SU-DHL-6 (cell line): ENCODE measurements at regions not wholly inside any gene's neighbourhood (a gene's known extent, or its start where the extent isn't known, plus 50 kb on each side); places are given as distances from the start of the nearest gene placed in this dataset.

Experiments
- H2AFZ ChIP-seq: fragments of 200-600 bp; sonication (generic); 2 replicates; pipeline ENCODE4 v1.6.1; 2014; ENCODE audit warnings: low read depth, mild to moderate bottlenecking, moderate library complexity, mixed read lengths, antibody characterized with exemption, low read length; ENCODE audit not compliant: severe bottlenecking
- H3F3A ChIP-seq: fragments of 200-600 bp; shearing (Covaris generic); 2 replicates; pipeline ENCODE4 v1.6.0; 2016; ENCODE audit warnings: antibody characterized with exemption, mild to moderate bottlenecking; ENCODE audit not compliant: insufficient read depth
- H3K27ac ChIP-seq: fragments of 200-600 bp; sonication (generic); 2 replicates; pipeline ENCODE4 v1.5.1; 2016; ENCODE audit warnings: low read depth, mild to moderate bottlenecking, low read length, moderate library complexity, mixed read lengths
- H3K27me3 ChIP-seq: fragments of 200-600 bp; sonication (generic), shearing (Covaris generic); 2 replicates; pipeline ENCODE4 v1.6.0; 2014; ENCODE audit warnings: mild to moderate bottlenecking, low read length
- H3K36me3 ChIP-seq: fragments of 200-600 bp; sonication (generic); 2 replicates; pipeline ENCODE4 v1.6.1; 2014; ENCODE audit warnings: mild to moderate bottlenecking, low read length, mixed read lengths
- H3K4me2 ChIP-seq: fragments of 300-600, 200-600 bp; shearing (Covaris generic), sonication (generic); 2 replicates; pipeline ENCODE4 v1.6.0; 2014; ENCODE audit warnings: low read length, low read depth, mild to moderate bottlenecking; ENCODE audit not compliant: poor library complexity, severe bottlenecking
- H3K4me3 ChIP-seq: fragments of 200-600 bp; sonication (generic); 2 replicates; pipeline ENCODE4 v1.5.1; 2014; ENCODE audit warnings: antibody characterized with exemption, low read length, mild to moderate bottlenecking, mixed read lengths; ENCODE audit not compliant: insufficient read depth, poor library complexity, severe bottlenecking
- H3K79me2 ChIP-seq: fragments of 200-600 bp; sonication (generic); 2 replicates; pipeline ENCODE4 v1.6.1; 2014; ENCODE audit warnings: mild to moderate bottlenecking, low read length, moderate library complexity; ENCODE audit not compliant: insufficient read depth
- H3K9ac ChIP-seq: fragments of 200-600 bp; sonication (generic); 2 replicates; pipeline ENCODE4 v1.7.0; 2014; ENCODE audit warnings: mild to moderate bottlenecking, low read length
- H3K9me2 ChIP-seq: fragments of 200-600 bp; sonication (generic); replicated peaks from 2 replicates; pipeline ENCODE4 v1.6.1; 2014; ENCODE audit warnings: low read length; ENCODE audit not compliant: insufficient read depth
- H3K9me3 ChIP-seq: fragments of 200-600 bp; sonication (generic); 2 replicates; pipeline ENCODE4 v1.6.1; 2014; ENCODE audit warnings: low read length, mixed read lengths; ENCODE audit not compliant: insufficient read depth
- H4K20me1 ChIP-seq: fragments of 200-600 bp; sonication (generic); 2 replicates; pipeline ENCODE4 v1.6.1; 2014; ENCODE audit warnings: low read depth, mild to moderate bottlenecking, antibody characterized with exemption, low read length, moderate library complexity, mixed read lengths
- EZH2phosphoT487 ChIP-seq: fragments of 200-600 bp; sonication (generic), shearing (Covaris generic); conservative IDR thresholded peaks from 2 replicates; pipeline ENCODE4 v1.6.1; 2018; ENCODE audit warnings: mild to moderate bottlenecking, antibody characterized with exemption, low read length, moderate library complexity, mixed read lengths
- TF ChIP-seq, protein P1 (sequence below): fragments of 200-600 bp; sonication (generic); IDR thresholded peaks from one replicate; pipeline ENCODE4 v1.5.1; 2017; ENCODE audit warnings: antibody characterized with exemption, mild to moderate bottlenecking, low read length, moderate library complexity; ENCODE audit not compliant: insufficient read depth, poor library complexity, severe bottlenecking

DNA sequence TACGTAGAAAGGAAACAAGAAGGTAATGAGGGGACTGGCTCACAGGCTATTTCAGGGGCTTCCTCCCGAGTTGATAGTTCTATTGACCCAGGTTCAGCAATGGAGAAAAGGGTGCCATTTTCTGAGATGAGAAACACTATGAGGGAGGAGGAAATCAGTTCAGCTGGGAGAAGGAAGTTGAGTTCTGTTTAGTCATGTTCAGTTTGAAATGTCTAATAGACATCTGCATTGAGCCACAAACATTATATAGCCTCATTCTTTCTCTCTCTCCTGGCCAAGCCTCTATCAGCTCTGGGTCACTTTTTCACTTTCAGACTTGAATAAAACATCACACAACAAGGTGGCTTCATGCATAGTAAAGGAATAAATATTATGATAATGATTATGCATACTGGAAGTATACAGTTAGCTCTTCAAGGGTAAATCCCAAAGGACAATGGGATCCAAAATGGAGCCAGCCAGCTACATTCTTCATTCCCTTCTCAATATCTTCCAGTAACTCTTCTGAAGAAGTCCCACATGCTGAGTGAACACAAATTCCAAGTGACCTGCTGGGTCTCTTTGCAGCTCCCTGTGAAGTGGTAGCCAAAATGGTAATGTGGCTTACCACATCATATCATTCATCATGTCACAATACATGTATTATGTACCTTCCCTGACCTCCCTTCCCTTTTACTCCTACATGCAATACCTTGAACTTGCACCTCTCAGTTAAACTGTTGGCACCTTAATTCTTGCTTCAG lies 80.9 kb upstream of the CD44 start:
- H3K27me3 ChIP-seq = no peaks in the 10 kb centered on the region
- no peaks in the 10 kb centered on the region for H3F3A ChIP-seq
- H3K27ac ChIP-seq = no peak overlapping the region
- H2AFZ ChIP-seq = peak overlapping the region; percentile 93
- H3K9me3 ChIP-seq = no peaks in the 10 kb centered on the region
- TF ChIP-seq, protein P1, sequence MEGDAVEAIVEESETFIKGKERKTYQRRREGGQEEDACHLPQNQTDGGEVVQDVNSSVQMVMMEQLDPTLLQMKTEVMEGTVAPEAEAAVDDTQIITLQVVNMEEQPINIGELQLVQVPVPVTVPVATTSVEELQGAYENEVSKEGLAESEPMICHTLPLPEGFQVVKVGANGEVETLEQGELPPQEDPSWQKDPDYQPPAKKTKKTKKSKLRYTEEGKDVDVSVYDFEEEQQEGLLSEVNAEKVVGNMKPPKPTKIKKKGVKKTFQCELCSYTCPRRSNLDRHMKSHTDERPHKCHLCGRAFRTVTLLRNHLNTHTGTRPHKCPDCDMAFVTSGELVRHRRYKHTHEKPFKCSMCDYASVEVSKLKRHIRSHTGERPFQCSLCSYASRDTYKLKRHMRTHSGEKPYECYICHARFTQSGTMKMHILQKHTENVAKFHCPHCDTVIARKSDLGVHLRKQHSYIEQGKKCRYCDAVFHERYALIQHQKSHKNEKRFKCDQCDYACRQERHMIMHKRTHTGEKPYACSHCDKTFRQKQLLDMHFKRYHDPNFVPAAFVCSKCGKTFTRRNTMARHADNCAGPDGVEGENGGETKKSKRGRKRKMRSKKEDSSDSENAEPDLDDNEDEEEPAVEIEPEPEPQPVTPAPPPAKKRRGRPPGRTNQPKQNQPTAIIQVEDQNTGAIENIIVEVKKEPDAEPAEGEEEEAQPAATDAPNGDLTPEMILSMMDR = no peak
- TF ChIP-seq EZH2phosphoT487 = no peak
- no peaks in the 10 kb centered on the region for H3K36me3 ChIP-seq
- H3K79me2 ChIP-seq = no peaks in the 10 kb centered on the region
- H3K4me3 ChIP-seq = no peak overlapping the region
- no peaks in the 10 kb centered on the region for H3K9me2 ChIP-seq
- H3K9ac ChIP-seq = no peak overlapping the region
- H3K4me2 ChIP-seq = no peak overlapping the region
- no peaks in the 10 kb centered on the region for H4K20me1 ChIP-seq

DNA sequence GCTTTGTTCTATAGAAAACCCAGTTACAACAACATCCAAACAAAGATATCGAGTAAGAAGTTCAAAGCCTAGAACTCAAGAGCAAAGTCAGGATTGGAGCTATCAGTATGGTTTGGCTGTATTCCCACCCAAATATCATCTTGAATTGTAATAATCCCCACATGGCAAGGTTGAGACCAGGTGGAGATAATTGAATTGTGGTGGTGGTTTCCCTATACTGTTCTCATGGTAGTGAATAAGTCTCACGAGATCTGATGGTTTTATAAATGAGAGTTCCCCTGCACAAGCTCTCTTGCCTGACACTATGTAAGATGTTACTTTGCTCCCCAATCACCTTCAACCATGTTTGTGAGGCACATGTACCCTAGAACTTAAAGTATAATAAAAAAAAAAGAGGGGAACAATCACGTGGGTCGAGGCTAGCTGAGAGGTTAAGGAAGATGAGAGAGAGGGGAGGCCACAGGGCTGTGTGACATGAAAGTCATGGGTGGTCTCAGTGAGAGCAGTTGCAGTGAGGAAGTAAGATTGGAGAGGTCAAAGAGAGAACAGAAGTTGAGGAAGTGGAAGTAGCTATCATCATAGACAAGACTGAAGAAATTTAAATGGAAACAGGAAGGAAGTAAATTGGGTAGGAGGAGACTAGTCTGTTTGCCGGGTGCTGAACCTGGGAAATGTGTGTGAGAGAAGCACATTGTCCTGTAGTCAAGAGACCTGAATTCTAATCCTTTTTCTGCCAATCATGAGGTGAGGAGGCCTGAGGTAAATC lies 80.1 kb upstream of the CD44 start:
- Histone ChIP-seq H3K36me3 (no peaks in the 10 kb centered on the region), H2AFZ (peak overlapping the region; percentile 93), H3K79me2 (no peaks in the 10 kb centered on the region), H3K27ac (peak overlapping the region; percentile 6), H3K9ac (peak overlapping the region; percentile 19; the same call in 1 of the 2 replicates), H3K4me2 (peak overlapping the region; percentile 58), H3K27me3 (no peaks in the 10 kb centered on the region), H3F3A (no peaks in the 10 kb centered on the region), H3K4me3 (peak overlapping the region; percentile 43), H4K20me1 (no peaks in the 10 kb centered on the region), H3K9me2 (no peaks in the 10 kb centered on the region), H3K9me3 (no peaks in the 10 kb centered on the region)
- TF ChIP-seq, protein P1 = no peak
- TF ChIP-seq EZH2phosphoT487 = no peak

DNA sequence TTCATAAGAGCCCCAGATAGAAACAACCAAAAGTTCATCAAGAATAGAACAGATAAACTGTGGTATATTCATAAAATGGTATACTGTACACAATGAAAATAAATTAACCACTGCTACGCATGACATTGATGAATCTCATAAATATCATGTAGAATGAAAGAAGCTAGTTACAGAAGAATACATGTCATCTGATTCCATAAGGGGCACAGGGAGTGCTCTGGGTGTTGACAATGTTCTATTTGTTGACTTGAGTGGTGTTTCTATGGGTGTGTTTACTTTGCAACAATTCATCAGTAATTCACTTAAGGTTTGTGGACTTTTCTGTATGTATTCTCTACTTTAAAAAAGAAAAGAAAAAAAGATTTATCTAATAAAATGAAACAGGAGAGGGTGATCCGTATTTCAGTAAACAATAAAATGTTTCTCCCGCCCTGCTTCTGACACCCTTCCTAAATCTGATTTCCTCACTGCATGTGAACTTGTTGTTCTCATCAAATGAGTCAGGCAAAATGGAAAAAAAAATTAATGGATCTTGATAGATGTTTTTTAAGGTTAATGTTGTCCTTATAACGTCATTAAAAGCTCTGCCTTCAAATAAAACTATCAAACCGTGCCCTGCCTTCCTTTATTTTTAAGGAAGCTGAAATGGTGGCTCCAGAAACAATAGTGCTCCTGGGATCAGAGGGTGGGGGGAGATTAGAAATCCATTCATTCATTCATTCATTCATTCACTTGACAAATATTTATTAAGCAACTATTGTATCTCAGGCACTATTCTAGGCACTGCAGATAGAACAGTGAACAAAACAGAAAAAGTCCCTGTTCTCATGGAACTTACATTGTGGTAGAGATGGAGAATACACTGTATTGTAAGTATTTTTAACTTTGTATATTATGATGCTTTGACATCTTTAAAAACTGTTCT lies 77.2 kb upstream of the CD44 start:
- no peaks in the 10 kb centered on the region for H3F3A ChIP-seq
- no peak overlapping the region for H3K4me3 ChIP-seq
- H3K9ac ChIP-seq = no peak overlapping the region
- no peaks in the 10 kb centered on the region for H3K9me3 ChIP-seq
- H3K27me3 ChIP-seq = no peaks in the 10 kb centered on the region
- no peak overlapping the region for H3K27ac ChIP-seq
- TF ChIP-seq, protein P1 = no peak
- no peak for TF ChIP-seq EZH2phosphoT487
- H3K79me2 ChIP-seq = no peaks in the 10 kb centered on the region
- H4K20me1 ChIP-seq = no peaks in the 10 kb centered on the region
- H3K9me2 ChIP-seq = no peaks in the 10 kb centered on the region
- no peak overlapping the region for H2AFZ ChIP-seq
- H3K36me3 ChIP-seq = no peaks in the 10 kb centered on the region
- no peak overlapping the region for H3K4me2 ChIP-seq
